Suprapubic skin (tissue), 4 donors: ENCODE measurements at regions not wholly inside any gene's neighbourhood (a gene's known extent, or its start where the extent isn't known, plus 50 kb on each side); places are given as distances from the start of the nearest gene placed in this dataset.

Experiments used
- DNase-seq, 2 donors: peaks; one replicate each; pipeline ENCODE4 v3.0.0-alpha.2; 2019; ENCODE audit warnings: low spot score in 2 of 2
- H3K27ac ChIP-seq: fragments of 200-600 bp; sonication (generic); one replicate; pipeline ENCODE4 v1.5.1; 2019
- H3K27me3 ChIP-seq: fragments of 200-600 bp; sonication (generic); one replicate; pipeline ENCODE4 v1.5.1; 2019
- H3K36me3 ChIP-seq: fragments of 200-600 bp; sonication (generic); one replicate; pipeline ENCODE4 v1.5.1; 2019
- H3K4me1 ChIP-seq: fragments of 200-600 bp; sonication (generic); one replicate; pipeline ENCODE4 v1.5.1; 2019
- H3K4me3 ChIP-seq: fragments of 200-600 bp; sonication (generic); one replicate; pipeline ENCODE4 v1.5.1; 2019; ENCODE audit warnings: mild to moderate bottlenecking
- H3K9me3 ChIP-seq: fragments of 200-600 bp; sonication (generic); one replicate; pipeline ENCODE4 v1.5.1; 2019
- EP300 ChIP-seq: sonication (generic); formaldehyde crosslinking; IDR thresholded peaks from one replicate; pipeline ENCODE4 v1.6.1; 2017; ENCODE audit warnings: antibody characterized with exemption
- POLR2A ChIP-seq, 2 donors: fragments of 450-650 bp; IDR thresholded peaks; one replicate each; pipeline ENCODE4 v1.6.1; 2017; ENCODE audit warnings: antibody characterized with exemption in 2 of 2, mild to moderate bottlenecking in 2 of 2, moderate library complexity in 2 of 2
- POLR2AphosphoS5 ChIP-seq, 3 donors: sonication (generic); formaldehyde crosslinking; IDR thresholded peaks; one replicate each; pipeline ENCODE4 v1.6.1; 2017; ENCODE audit warnings: antibody characterized with exemption in 3 of 3
- WGBS: methylation state at CpG from one replicate; pipeline ENCODE4 v1.1.5; 2018; 5-methylcytosine and 5-hydroxymethylcytosine counted together
- TF ChIP-seq, protein P1 (sequence below), 2 donors: fragments of 200-600 bp in 1 of 2; fragments of 450-650 bp in 1 of 2; sonication (generic) in 1 of 2; IDR thresholded peaks; one replicate each; pipeline ENCODE4 v1.5.1; 2016 to 2019; ENCODE audit warnings: antibody characterized with exemption in 2 of 2, mild to moderate bottlenecking in 1 of 2, moderate library complexity in 1 of 2

- Histone ChIP-seq H3K27me3 (no peaks in the 10 kb centered on the region), H3K9me3 (no peaks in the 10 kb centered on the region), H3K4me1 (peaks cover 15% of the 10 kb centered on the region), H3K27ac (no peak overlapping the region), H3K4me3 (no peak overlapping the region), H3K36me3 (no peaks in the 10 kb centered on the region)
- peak in 1 of 2 donors; percentile 48 for DNase-seq
- TF ChIP-seq, protein P1, sequence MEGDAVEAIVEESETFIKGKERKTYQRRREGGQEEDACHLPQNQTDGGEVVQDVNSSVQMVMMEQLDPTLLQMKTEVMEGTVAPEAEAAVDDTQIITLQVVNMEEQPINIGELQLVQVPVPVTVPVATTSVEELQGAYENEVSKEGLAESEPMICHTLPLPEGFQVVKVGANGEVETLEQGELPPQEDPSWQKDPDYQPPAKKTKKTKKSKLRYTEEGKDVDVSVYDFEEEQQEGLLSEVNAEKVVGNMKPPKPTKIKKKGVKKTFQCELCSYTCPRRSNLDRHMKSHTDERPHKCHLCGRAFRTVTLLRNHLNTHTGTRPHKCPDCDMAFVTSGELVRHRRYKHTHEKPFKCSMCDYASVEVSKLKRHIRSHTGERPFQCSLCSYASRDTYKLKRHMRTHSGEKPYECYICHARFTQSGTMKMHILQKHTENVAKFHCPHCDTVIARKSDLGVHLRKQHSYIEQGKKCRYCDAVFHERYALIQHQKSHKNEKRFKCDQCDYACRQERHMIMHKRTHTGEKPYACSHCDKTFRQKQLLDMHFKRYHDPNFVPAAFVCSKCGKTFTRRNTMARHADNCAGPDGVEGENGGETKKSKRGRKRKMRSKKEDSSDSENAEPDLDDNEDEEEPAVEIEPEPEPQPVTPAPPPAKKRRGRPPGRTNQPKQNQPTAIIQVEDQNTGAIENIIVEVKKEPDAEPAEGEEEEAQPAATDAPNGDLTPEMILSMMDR (IDR thresholded peaks at IDR 0.05): no peak
- no peak for TF ChIP-seq EP300
- TF ChIP-seq POLR2AphosphoS5 (IDR thresholded peaks at IDR 0.05): no peak
- no peak for TF ChIP-seq POLR2A (IDR thresholded peaks at IDR 0.05)
- 96% methylated on average over 5 of the region's 6 CpGs for WGBS
Observed at GRCh38 chr14:104437703-104438102, 141.9 kb upstream of the C14orf180 start.

- H3K4me1 ChIP-seq: peaks cover 15% of the 10 kb centered on the region
- no peak overlapping the region for H3K4me3 ChIP-seq
- no peaks in the 10 kb centered on the region for H3K36me3 ChIP-seq
- WGBS: 78% methylated on average over 18 of the region's 18 CpGs
- H3K27me3 ChIP-seq: no peaks in the 10 kb centered on the region
- no peaks in the 10 kb centered on the region for H3K9me3 ChIP-seq
- H3K27ac ChIP-seq: no peak overlapping the region
- peak; percentile 39 to 69 for DNase-seq
- TF ChIP-seq, protein P1 (IDR thresholded peaks at IDR 0.05): no peak
- TF ChIP-seq POLR2AphosphoS5 (IDR thresholded peaks at IDR 0.05): no peak
- no peak for TF ChIP-seq EP300
- TF ChIP-seq POLR2A (IDR thresholded peaks at IDR 0.05): no peak
Observed at GRCh38 chr14:104438166-104438887, 141.2 kb upstream of the C14orf180 start.

DNA sequence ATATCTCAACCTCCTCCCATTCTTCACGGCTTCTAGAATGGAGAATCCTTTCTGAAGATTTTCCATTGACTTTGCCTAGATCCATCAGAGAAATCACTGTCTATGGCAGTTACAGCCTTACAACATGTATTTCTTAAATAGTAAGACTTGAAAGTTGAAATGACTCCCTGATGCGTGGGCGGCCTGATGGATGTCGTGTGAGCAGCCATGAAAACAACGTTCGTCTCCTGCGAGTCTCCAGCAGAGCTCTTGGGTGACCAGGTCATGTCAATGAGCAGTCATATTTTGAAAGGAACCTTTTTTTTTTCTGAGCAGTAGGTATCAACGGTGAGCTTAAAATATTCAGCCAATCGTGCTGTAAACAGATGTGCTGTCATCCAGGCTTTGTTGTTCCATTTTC is 139.9 kb upstream of the C14orf180 start:
- WGBS: 90% methylated on average over 9 of the region's 9 CpGs
- Histone ChIP-seq H3K27me3 (no peaks in the 10 kb centered on the region), H3K36me3 (no peaks in the 10 kb centered on the region), H3K4me1 (peaks cover 15% of the 10 kb centered on the region), H3K27ac (no peak overlapping the region), H3K4me3 (no peak overlapping the region), H3K9me3 (no peaks in the 10 kb centered on the region)
- DNase-seq: no peak
- TF ChIP-seq, protein P1 (IDR thresholded peaks at IDR 0.05): no peak
- no peak for TF ChIP-seq POLR2AphosphoS5 (IDR thresholded peaks at IDR 0.05)
- TF ChIP-seq EP300: no peak
- no peak for TF ChIP-seq POLR2A (IDR thresholded peaks at IDR 0.05)

- no peaks in the 10 kb centered on the region for H3K36me3 ChIP-seq
- no peak overlapping the region for H3K4me3 ChIP-seq
- no peak for DNase-seq
- H3K9me3 ChIP-seq: no peaks in the 10 kb centered on the region
- TF ChIP-seq, protein P1 (IDR thresholded peaks at IDR 0.05): no peak
- TF ChIP-seq POLR2AphosphoS5 (IDR thresholded peaks at IDR 0.05) (no peak), EP300 (no peak), POLR2A (IDR thresholded peaks at IDR 0.05) (no peak)
- H3K27me3 ChIP-seq: no peaks in the 10 kb centered on the region
- H3K4me1 ChIP-seq: peaks cover 15% of the 10 kb centered on the region
- WGBS: 89% methylated on average over 14 of the region's 14 CpGs
- H3K27ac ChIP-seq: no peak overlapping the region
Observed at GRCh38 chr14:104440297-104440956, 139.1 kb upstream of the C14orf180 start.
